NCI-H1048 (cell line): ENCODE measurements at regions not wholly inside any gene's neighbourhood (a gene's known extent, or its start where the extent isn't known, plus 50 kb on each side); places are given as distances from the start of the nearest gene placed in this dataset.

Experiments used
- DNase-seq: peaks from one replicate; lab custom pipeline; 2025; lab: John Stamatoyannopoulos, UW

GRCh38 chr11:115555336-115556090 is 51.3 kb upstream of the CADM1 start:
- DNase-seq: no peak
